Amniotic epithelial cell (primary cell): ENCODE measurements at regions not wholly inside any gene's neighbourhood (a gene's known extent, or its start where the extent isn't known, plus 50 kb on each side); places are given as distances from the start of the nearest gene placed in this dataset.
"Not testable (repeated sequence)": the region's sequence is repeated elsewhere in the genome, so short reads cannot be mapped to it uniquely, and the experiment has no call there.

Experiments used
- DNase-seq: peaks from one replicate; pipeline ENCODE4 v3.0.0-alpha.2; 2010; ENCODE audit warnings: low read depth

GRCh38 chr12:131274906-131275305, 321.2 kb downstream of the ADGRD1 start:
- DNase-seq: no peak

- DNase-seq: no peak
These were observed 322.1 kb downstream of the ADGRD1 start for GRCh38 chr12:131275824-131276223.

GRCh38 chr12:131276501-131277185, 322.9 kb downstream of the ADGRD1 start:
- DNase-seq: no peak

GRCh38 chr12:131277186-131278091, 323.7 kb downstream of the ADGRD1 start:
- DNase-seq: not testable (repeated sequence)

- not testable (repeated sequence) for DNase-seq
These were observed 324.9 kb downstream of the ADGRD1 start for GRCh38 chr12:131278451-131279115.

GRCh38 chr12:131279281-131279921, 325.7 kb downstream of the ADGRD1 start:
- DNase-seq: no peak

GRCh38 chr12:131280426-131280825, 326.7 kb downstream of the ADGRD1 start:
- DNase-seq: no peak

- no peak for DNase-seq
These were observed 327.3 kb downstream of the ADGRD1 start for GRCh38 chr12:131281016-131281415.

- DNase-seq: no peak
These were observed 328.8 kb downstream of the ADGRD1 start for GRCh38 chr12:131282292-131283080.

GRCh38 chr12:131283191-131283861, 329.6 kb downstream of the ADGRD1 start:
- no peak for DNase-seq

- DNase-seq: not testable (repeated sequence)
These were observed 330.4 kb downstream of the ADGRD1 start for GRCh38 chr12:131283862-131284825.

GRCh38 chr12:131284954-131285904, 331.5 kb downstream of the ADGRD1 start:
- not testable (repeated sequence) for DNase-seq

GRCh38 chr12:131285905-131286295, 332.2 kb downstream of the ADGRD1 start:
- not testable (repeated sequence) for DNase-seq

GRCh38 chr12:131286301-131286700, 332.6 kb downstream of the ADGRD1 start:
- DNase-seq: not testable (repeated sequence)

GRCh38 chr12:131287015-131287937, 333.6 kb downstream of the ADGRD1 start:
- no peak for DNase-seq

GRCh38 chr12:131287938-131288764, 334.4 kb downstream of the ADGRD1 start:
- DNase-seq: no peak
